ENCODE measurements at regions not wholly inside any gene's neighbourhood (a gene's known extent, or its start where the extent isn't known, plus 50 kb on each side); places are given as distances from the start of the nearest gene placed in this dataset.
"Not testable (repeated sequence)": the region's sequence is repeated elsewhere in the genome, so short reads cannot be mapped to it uniquely, and the experiment has no call there.

- DNase-seq (ENCODE audit: low read depth), result no peak
Observed at GRCh38 chr21:14613486-14614224, 67.5 kb upstream of the SAMSN1 start.

- not testable (repeated sequence) for DNase-seq (ENCODE audit: low read depth)
Observed at GRCh38 chr21:14610119-14610518, 64.0 kb upstream of the SAMSN1 start.

GRCh38 chr21:14609274-14609673 is 63.2 kb upstream of the SAMSN1 start:
- DNase-seq (ENCODE audit: low read depth), result no peak

GRCh38 chr21:14607262-14607661 is 61.1 kb upstream of the SAMSN1 start:
- DNase-seq (ENCODE audit: low read depth), result no peak

GRCh38 chr21:14603202-14603601 is 57.1 kb upstream of the SAMSN1 start:
- no peak for DNase-seq (ENCODE audit: low read depth)

- no peak for DNase-seq (ENCODE audit: low read depth)
Observed at GRCh38 chr21:14602382-14602958, 56.4 kb upstream of the SAMSN1 start.

- DNase-seq (ENCODE audit: low read depth), result no peak
Observed at GRCh38 chr21:14600569-14601297, 54.6 kb upstream of the SAMSN1 start.

- DNase-seq (ENCODE audit: low read depth), result no peak
Observed at GRCh38 chr21:14598065-14598464, 52.0 kb upstream of the SAMSN1 start.

Measured in stimulated activated CD8-positive, alpha-beta memory T cell treated with anti-CD3 and anti-CD28 coated beads, Interleukin-12 subunit alpha, Interleukin-12 subunit beta, amount 100 ng/mL, for 4 hours (primary cell).